ENCODE measurements at regions not wholly inside any gene's neighbourhood (a gene's known extent, or its start where the extent isn't known, plus 50 kb on each side); places are given as distances from the start of the nearest gene placed in this dataset.

- H3K4me1 ChIP-seq = no peaks in the 10 kb centered on the region
- TF ChIP-seq CTCF (IDR thresholded peaks at IDR 0.05; ENCODE audit: borderline replicate concordance) = peak; percentile 22
- no peaks in the 10 kb centered on the region for H3K36me3 ChIP-seq
- no peak overlapping the region for H3K4me3 ChIP-seq
- no peaks in the 10 kb centered on the region for H3K27me3 ChIP-seq (ENCODE audit: low read depth)
- no peak overlapping the region for H3K27ac ChIP-seq (replicated peaks)
- intact Hi-C loops (cut with micrococcal nuclease) = no loop called here
- no peak for DNase-seq
- H3K9me3 ChIP-seq (replicated peaks) = peaks cover 8% of the 10 kb centered on the region
Measured at GRCh38 chrY:17044272-17044671, 835.7 kb downstream of the CDY2B start.

DNA sequence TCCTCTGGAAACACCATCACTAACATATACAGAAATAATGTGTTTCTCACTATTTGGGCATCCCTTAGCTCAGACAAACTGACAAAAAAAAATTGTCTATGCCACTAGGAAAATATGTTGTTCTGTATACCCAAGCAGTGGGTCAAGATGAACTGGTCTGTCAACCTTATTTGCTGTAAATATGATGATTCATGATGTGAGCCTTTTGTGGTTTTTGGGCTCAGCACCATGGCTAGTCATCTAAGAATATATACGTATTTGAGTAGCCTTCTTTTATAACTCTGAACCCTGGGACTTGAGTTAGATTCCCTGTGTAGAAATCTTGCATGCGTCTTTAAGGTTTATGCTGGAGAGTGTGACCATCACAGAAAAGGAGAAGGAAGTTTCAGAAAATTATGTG is 841.6 kb downstream of the CDY2B start:
- H3K36me3 ChIP-seq = no peaks in the 10 kb centered on the region
- intact Hi-C loops (cut with micrococcal nuclease) = no loop called here
- no peak for DNase-seq

GRCh38 chrY:17018126-17018525 is 861.9 kb downstream of the CDY2B start:
- Histone ChIP-seq H3K36me3 (no peaks in the 10 kb centered on the region), H3K4me1 (no peaks in the 10 kb centered on the region), H3K4me3 (no peak overlapping the region), H3K27ac (replicated peaks) (no peak overlapping the region), H3K27me3 (ENCODE audit: low read depth) (no peaks in the 10 kb centered on the region), H3K9me3 (replicated peaks) (no peaks in the 10 kb centered on the region)
- no peak for DNase-seq
- intact Hi-C loops (cut with micrococcal nuclease) = no loop called here
- TF ChIP-seq CTCF (IDR thresholded peaks at IDR 0.05; ENCODE audit: borderline replicate concordance) = no peak

More for the DNA sequence above, 841.6 kb downstream of the CDY2B start:
- H3K27me3 ChIP-seq (ENCODE audit: low read depth) = no peaks in the 10 kb centered on the region
- no peak overlapping the region for H3K27ac ChIP-seq (replicated peaks)
- TF ChIP-seq CTCF (IDR thresholded peaks at IDR 0.05; ENCODE audit: borderline replicate concordance) = no peak
- H3K4me3 ChIP-seq = no peak overlapping the region
- no peaks in the 10 kb centered on the region for H3K4me1 ChIP-seq
- H3K9me3 ChIP-seq (replicated peaks) = no peaks in the 10 kb centered on the region

GRCh38 chrY:16993551-16993950 is 886.5 kb downstream of the CDY2B start:
- no peaks in the 10 kb centered on the region for H3K9me3 ChIP-seq (replicated peaks)
- H3K27me3 ChIP-seq (ENCODE audit: low read depth) = no peaks in the 10 kb centered on the region
- no peak overlapping the region for H3K4me3 ChIP-seq
- no peak for TF ChIP-seq CTCF (IDR thresholded peaks at IDR 0.05; ENCODE audit: borderline replicate concordance)
- H3K27ac ChIP-seq (replicated peaks) = no peak overlapping the region
- intact Hi-C loops (cut with micrococcal nuclease) = no loop called here
- H3K4me1 ChIP-seq = no peaks in the 10 kb centered on the region
- no peaks in the 10 kb centered on the region for H3K36me3 ChIP-seq
- no peak for DNase-seq

DNA sequence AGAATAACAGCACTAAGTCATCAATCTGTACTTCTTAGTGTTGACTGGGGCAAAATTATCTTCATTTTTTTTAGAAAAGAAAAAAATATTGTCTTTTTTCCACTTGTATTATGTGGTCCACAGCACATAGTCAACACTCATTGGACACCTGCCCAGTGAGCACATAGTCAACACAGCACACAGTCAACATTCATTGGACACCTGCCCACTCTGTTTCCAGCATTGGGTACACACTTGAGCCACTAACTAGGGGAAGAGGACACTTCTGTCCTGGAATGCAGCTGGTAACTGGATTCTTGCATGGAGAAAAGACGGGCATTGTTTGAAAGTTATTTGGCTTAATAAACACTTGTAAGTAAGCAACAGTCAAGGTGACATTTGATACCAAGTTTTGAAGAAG is 898.2 kb downstream of the CDY2B start:
- no peak for TF ChIP-seq CTCF (IDR thresholded peaks at IDR 0.05; ENCODE audit: borderline replicate concordance)
- intact Hi-C loops (cut with micrococcal nuclease) = no loop called here
- Histone ChIP-seq H3K4me1 (no peaks in the 10 kb centered on the region), H3K9me3 (replicated peaks) (no peaks in the 10 kb centered on the region), H3K27me3 (ENCODE audit: low read depth) (no peaks in the 10 kb centered on the region), H3K36me3 (no peaks in the 10 kb centered on the region), H3K27ac (replicated peaks) (no peak overlapping the region), H3K4me3 (no peak overlapping the region)
- DNase-seq = no peak

- DNase-seq = no peak
- intact Hi-C loops (cut with micrococcal nuclease) = no loop called here
- no peak for TF ChIP-seq CTCF (IDR thresholded peaks at IDR 0.05; ENCODE audit: borderline replicate concordance)
- Histone ChIP-seq H3K4me1 (no peaks in the 10 kb centered on the region), H3K9me3 (replicated peaks) (no peaks in the 10 kb centered on the region), H3K27ac (replicated peaks) (no peak overlapping the region), H3K4me3 (no peak overlapping the region), H3K27me3 (ENCODE audit: low read depth) (no peaks in the 10 kb centered on the region), H3K36me3 (no peaks in the 10 kb centered on the region)
Measured at GRCh38 chrY:16959071-16959470, 920.9 kb downstream of the CDY2B start.
